ENCODE measurements at regions not wholly inside any gene's neighbourhood (a gene's known extent, or its start where the extent isn't known, plus 50 kb on each side); places are given as distances from the start of the nearest gene placed in this dataset.
"Not testable (repeated sequence)": the region's sequence is repeated elsewhere in the genome, so short reads cannot be mapped to it uniquely, and the experiment has no call there.

DNA sequence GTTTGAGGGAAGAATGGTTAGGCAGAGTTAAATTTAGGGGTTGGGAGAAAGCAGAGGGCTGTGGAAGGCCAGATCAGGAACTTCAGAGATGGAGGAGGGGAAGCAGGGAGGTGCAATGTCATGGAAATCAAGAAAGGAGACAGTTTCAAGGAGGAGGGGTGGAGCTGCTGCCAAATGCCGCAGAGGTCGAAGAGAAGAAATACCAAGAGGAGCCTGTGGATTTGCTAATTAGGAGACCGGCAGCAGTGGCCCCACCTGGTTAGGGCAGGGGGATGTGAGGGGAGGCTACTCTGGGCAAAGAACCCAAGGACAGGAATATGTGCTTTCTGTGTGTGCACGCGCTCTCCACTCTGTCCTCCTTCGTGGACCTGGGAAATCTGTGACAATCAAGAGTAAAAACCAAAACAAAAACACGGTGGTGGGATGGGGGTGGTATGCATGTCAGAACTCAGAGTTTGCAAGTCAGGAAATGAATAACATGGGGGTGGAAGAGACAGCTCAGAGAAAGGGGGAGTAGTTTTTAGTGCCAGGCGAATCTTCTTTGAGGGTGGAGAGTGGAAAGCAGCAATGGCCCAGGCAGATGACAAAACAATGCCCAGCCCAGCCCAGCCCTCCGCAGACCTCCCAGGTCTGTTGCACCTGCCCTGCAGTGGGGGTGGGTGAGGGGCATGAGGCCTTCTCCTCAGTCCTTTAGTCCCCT is 102.9 kb upstream of the PAX2 start:
- no peak for DNase-seq

DNA sequence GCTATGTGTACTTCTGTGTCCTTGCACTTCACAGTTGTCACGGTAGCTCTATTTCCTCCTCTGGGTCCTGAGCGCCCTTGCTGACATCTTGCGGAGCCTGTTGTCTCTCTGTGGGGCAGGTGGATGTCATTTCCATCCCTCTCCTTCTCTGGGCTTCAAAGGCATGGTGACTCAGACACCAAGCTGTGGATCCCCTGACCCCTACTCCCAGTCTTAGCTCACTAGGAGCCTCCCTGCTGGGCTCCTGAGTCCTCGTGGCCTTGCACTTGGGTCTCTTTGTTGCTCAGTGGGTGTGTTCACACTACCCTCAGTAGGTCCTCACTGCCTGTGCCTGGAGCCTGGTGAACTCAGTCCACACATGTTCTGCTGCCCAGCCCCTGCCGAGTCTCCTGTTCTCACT is 100.3 kb upstream of the PAX2 start:
- DNase-seq, result no peak

DNA sequence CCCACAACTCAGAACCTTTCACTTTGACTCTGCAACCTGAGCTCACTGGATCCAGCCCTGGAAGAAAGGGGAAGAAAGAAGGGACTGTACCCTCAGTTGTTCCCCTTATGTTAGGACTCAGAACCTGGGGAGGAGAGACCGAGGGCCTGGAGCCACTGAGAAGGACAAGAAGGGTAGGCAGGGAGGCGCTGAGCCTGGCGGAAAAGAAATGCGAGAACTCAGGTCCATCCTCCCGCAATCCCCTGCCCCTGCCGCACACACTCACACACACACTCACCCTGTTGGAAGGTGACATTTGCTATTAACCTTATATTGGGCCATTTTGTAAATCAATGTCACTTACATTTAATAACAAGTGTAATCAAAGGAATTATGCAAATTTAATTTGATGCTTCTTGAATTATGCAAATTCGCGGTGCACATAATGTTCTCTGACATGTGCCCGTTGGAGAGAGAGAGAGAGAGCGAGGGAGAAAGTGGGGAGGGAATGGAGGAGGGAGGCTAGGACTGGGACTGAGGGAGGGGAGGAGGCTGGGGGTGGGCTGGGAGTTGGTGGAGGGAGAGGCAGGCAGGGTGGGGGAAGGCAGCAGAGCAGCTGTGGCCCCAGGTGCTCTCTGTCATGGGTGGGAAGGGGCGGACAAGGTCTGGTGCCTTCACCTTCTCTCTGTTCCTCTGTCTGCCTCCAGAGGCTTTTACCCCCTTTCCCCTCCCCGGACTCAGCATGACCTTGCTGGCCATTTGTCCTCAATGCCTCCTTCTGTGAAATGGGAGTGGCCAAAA is 99.6 kb upstream of the PAX2 start:
- no peak for DNase-seq

DNA sequence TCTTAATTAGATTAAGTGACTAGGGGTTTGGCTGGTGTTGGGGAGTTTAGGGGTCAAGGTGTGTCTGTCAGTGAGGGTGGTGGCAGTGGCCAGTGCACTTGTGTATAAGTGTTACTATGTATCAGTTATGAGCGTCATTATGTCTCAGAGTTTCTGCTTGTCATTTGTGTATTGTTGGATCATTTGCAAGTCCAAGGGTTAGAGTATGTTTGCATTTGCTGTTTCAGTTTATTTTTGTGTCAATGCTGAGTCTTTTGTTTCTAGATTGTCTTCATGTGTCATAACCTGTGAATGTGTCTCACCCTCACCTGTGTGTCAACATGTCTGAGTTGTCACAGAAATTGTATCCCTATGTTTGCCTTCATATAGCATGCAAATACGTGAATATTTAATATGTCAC is 97.5 kb upstream of the PAX2 start:
- DNase-seq, result no peak

DNA sequence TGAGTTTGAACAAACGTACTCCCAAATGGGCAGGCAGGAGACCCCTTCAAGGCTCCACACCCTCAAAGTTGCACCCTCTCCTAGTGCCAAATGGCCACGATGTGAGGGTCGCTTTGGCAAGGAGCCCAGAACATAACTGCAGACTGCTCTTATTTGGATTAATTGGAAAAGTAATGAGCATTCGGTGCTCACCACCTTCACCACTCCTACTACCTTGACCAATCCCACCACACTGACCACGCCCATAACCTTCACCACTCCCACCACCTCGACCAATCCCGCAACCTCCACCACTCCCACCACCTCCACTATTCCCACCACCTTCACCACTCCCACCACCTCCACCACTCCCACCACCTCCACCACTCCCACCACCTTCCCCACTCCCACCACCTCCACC is 94.7 kb upstream of the PAX2 start:
- DNase-seq, result no peak

DNA sequence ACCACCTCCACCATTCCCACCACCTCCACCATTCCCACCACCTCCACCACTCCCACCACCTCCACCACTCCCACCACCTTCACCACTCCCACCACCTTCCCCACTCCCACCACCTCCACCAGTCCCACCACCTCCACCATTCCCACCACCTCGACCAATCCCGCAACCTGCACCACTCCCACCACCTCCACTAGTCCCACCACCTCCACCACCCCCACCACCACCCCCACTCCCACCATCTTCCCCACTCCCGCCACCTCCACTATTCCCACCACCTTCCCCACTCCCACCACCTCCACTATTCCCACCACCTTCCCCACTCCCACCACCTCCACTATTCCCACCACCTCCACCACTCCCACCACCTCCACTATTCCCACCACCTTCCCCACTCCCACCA is 94.3 kb upstream of the PAX2 start:
- DNase-seq, result not testable (repeated sequence)

DNA sequence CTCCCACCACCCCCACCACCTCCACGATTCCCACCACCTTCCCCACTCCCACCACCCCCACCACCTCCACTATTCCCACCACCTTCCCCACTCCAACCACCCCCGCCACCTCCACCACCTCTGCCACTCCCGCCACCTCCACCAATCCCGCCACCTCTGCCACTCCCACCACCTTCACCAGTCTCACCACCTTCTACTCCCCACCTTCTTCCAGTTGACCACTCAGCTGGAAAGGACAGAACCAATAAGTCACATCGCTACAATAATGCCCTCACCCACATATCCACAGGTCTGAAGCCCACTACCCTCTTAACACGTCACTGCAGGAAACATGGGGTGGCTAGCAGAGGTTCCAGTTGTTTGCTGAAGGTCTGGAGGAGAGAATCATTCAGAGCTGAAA is 93.5 kb upstream of the PAX2 start:
- DNase-seq, result no peak

DNA sequence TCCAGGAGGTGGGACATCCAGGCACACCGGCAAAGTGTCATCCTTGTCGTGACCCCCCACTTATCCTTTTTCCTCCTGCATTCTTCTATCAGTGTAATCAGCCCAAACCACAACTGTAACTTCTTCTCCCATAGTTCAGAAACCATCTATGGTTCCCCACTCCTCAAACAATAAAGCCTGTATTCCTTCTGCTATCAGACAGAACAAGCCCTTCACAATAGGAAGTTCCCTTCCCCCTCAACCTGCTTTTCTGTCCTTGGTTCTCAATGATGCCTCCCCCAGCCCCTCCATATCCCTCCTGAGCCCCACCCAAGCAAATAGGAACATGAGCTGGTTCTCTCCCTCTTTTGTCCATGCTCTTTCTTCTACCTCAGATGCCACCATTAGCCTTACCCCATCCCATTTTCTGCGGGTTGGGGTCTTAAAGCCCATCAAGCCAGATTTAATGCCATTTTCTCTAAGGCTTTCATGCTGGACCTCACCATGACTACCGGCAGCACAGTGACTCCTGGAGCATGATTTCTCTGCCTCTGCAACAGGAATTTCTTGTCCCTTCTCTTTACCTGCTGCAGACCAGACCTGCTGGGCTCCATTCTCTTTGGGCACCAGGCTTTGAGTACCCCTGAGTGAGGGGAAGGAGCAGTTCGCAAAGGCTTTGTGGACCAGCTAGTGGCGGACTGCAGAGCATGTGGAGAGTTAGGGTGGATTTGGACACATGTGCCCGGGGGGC is 92.8 kb upstream of the PAX2 start:
- DNase-seq, result no peak

DNA sequence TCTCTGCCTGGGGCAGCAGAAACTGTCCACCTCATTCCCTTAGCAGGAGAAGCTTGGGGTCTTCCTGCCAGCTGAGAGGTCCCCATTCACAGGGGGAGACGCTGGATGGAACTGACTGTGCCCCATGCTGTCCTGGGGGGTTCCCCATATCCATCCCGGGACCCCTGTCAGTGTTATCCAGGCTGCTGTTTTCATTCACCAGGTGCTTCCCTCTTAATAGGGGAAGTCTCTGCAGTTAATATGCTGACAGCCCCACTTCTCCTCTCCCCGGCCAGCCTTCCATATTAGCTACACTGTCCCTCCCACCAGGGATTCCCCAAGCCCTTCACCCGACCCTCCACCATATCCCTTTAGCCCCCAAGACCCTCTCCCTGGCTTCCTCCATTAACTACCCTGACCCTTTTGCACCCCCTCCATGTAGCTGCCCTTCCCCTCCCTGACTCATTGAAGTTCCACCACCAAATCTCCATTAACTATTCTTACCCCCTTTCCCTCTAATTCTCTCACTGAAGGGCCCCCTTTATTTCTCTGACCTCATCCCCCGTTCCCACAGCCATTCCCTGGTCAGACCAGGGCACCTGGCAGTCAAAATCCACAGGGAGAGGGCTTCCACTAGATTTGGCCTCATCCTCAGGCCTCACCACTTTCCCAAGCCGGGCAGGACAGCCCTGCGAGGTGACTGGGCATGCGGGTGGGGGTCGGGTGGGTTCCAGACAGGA is 92.0 kb upstream of the PAX2 start:
- no peak for DNase-seq

DNA sequence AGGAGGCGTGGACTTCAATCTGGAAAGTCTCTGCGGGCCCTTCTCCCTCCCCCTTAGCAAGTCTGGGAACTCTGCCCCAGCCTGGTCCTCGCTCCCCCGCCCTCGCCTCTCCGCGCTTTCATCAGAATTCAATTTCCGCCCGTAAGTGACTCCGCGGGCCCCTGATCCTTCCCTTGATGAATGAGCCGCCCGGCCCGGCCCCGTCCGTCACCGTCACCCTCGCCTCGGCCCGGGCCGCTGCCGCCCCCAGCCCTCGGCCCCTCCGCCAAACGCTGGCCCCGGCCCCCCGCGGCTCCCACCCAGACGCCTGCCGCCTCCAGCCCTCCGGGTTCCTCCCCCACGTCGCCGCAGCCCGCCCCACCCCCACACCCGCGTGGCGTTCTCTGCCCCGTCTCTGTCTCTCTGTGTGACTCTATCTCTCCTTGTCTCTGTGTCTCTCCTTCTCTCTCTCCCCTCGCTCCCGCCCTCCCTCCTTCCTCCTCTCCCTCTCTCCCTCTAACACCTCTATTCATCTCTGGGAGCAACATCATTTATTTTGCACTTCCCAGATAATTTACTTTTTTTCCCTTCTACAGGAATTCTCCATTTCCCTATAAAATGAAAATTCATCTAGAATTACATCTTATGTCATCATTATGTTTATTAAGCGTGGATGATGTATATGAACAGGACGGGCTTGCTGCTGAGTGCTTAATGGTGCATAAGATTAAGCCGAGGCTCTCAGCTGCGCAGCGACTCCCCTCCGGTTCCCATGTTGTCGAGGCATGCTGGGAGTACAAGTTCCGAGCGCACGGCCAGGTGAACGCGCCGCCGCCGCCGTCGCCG is 91.2 kb upstream of the PAX2 start:
- peak; percentile 53 for DNase-seq

DNA sequence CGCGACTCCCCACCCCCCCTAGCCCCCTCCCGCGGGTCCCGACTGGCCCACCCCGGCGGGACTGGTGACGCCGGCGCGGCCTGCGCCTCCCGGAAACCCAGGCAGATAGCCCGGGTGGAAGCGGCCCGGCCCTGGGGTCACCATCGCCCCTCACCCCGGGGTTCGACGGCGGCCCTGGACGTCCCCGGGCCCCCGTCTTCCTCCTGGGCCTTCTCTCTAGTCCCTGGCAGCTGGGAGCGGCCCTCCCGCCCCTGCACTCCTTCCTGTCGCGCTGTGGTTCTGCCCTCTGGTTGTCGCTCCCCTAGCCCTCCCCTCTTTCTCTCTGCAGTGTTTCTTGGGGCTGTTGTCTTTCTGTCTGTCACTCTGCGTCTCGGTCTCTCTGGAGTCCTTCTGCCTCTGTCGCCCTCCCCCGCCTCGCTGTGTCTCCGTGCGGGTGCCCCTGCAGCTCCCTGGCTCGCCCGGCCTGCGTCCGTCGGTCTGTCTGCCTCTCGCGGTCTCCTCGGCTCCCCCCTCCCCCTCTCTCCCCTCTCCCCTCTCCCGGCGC is 90.5 kb upstream of the PAX2 start:
- peak; percentile 38 for DNase-seq

DNA sequence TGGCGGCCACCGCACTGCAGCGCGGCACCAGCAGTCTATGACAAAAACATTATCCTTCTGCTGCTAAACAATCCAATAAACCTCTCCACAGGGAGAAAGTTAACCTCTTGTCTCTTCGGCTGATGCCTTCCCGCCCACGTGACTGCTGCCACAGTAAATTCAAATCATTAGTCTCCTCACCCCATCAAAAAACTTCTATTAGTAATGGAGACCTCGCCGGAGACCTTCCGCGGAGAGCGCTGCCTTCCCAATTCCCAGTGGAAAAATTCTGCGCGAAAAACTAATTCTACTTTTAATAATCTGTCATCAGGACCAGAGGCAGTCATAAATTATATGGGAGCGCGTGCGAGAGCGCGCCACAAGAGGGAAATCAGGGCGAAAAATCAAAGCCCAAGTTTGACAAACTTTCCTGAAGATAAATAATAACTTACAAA is 90.0 kb upstream of the PAX2 start:
- peak; percentile 38 for DNase-seq

DNA sequence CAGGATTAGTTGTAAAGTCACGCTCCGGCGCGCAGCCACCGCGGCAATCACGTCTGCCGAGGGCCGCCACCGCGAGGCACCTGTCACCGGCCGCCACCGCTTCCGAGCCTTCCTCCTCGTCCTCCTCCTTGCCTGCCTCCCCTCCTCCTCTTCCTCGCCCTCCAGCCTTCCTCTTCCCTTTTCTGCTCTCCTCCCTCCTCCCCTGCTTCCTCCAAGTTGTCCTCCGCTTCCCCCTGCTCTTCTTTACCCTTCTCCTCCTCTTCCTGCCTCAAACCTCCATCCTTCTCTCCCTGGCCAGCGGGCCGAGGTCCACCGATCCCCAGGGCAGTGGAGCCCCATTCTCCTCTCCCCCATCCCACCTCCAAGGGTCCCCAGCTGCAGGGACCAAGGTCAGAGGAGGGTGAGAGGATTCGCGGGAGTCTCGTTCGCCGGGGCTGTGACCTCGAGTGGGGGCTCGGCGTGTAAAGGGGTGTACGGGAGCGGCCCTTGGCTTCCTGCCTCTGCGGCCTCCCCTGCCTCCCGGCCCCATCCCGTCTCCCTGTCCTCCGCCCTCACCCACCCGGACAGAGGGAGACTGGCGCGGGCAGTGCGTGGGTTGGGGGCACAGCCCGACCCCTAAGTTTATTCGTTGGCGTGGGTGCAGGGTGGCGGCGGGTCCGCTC is 89.5 kb upstream of the PAX2 start:
- no peak for DNase-seq

DNA sequence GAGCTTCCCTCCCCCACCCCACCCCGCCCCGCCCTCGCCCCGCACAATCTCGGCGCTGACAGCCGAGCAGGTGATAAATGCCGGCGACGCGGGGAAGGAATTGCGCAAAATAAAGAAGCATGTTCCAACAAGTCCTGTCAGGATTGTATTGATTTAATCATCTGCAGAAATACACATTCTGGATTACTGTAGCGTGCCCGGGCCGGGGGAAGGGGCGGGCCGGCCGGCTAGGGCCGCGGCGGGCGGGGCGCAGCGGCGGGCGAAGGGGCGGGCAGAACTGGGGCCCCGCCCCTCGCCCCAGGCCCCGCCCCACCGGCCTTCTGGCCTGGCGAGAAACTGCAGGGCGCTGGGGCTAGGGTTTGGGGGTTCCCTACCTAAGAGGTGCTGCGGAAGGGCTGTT is 88.9 kb upstream of the PAX2 start:
- peak; percentile 18 for DNase-seq

DNA sequence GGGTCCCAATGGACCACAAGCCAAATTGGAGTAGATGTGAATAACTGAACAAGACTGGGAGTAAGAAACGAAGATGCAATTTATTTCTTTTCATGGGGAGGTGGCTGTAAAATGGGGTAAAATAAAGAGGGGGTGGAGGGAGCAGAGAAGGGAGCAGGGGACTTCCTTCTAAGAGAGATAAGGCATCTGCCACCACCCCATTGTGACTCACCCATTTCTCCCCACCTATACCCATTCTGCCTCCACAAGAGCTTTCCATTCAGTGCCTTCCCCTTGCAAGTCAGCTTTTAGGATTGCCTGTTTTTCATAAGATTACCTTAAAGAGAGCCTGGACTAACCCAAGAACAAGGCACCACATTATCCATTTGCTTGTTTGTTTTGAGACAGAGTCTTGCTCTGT is 87.1 kb upstream of the PAX2 start:
- DNase-seq, result no peak

DNA sequence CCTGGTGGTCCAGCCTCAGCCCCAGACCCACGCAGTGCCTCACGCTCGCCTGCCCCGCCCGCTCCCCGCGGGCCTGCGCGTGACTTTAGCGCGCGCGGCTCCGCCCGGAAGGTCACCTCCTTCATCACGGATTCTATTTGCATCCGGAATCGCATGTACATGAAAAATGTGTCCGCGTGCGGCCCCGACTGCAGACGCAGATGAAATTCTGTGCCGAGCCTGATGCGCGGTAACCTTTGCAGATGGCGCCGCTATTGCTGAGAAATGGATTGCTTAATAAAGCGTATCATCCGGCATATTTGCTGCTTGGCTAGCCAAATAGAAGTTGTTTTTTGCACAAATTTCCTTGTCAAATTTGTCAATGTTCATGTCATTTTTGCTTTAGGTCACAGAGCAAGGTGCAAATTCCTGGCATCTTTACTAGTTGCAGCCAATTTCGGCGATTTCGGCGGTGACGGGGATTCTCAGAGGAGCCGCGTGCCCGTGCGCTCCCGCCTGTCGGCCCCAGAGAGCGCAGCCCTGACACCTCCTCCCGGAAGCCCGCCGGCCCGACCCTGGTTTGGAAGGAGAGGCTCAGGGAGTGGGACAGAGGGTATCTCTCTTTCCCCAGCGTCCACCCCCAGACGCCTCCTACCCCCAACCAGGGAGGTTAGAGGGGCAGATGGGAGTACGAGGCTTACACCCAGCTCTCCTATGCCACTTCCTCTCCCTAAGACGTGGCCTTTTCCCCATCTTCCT is 85.9 kb upstream of the PAX2 start:
- no peak for DNase-seq

DNA sequence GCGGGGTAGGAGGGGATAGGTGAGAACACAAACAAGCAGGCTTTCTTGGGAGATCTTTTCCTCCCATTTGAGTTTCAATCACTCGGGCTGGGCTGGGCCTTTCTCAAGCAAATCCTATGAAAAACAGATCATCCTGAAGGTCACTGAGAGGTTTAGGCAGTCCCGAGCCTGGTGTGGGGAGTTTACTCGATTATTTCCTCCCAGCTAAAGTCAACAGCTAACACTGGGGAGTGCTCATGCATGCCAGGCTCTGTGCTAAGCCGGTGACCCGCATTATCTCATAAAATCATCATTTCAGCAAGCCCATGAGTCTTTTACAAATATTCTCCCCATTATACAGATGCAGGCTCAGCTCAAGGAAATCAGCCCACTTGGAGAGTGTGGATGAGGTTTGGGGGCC is 85.0 kb upstream of the PAX2 start:
- no peak for DNase-seq

DNA sequence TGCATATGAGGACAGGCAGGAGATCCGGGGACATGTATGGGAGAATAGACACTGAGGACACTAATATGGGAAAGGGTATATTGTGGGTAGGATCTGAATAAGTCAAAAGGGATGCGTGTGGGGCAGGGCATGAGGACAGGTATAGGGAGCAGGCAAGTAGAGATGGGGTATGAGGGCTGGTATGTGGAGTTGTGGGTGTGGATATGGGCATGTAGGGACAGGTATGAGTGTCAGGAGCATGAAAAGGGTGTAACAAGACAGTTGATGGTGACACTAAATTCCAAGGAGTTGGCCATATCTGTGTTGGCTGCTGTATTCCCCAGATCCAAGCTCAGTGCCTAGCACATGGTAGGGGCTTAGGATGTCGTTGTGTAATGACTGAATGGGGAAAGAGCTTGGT is 84.4 kb upstream of the PAX2 start:
- DNase-seq, result no peak

DNA sequence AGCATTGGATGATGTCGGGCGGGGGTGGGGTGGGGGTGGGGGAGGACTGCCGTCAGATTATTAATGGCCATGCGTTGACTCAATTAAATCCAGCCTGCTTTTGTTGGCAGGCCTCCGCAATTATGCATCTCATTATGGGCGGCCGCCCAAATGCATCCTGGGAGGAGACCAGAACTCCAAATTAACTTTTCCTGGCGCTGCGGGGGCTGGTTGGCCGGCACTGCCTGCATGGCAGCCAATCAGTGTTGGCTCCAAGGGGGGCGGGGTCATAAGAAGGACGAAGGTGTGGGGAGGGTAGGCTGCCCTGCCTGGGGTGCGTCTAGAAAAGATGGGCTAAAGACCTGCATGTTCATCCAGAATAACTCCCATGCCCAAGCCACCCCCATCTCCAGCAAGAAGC is 83.9 kb upstream of the PAX2 start:
- DNase-seq, result no peak

DNA sequence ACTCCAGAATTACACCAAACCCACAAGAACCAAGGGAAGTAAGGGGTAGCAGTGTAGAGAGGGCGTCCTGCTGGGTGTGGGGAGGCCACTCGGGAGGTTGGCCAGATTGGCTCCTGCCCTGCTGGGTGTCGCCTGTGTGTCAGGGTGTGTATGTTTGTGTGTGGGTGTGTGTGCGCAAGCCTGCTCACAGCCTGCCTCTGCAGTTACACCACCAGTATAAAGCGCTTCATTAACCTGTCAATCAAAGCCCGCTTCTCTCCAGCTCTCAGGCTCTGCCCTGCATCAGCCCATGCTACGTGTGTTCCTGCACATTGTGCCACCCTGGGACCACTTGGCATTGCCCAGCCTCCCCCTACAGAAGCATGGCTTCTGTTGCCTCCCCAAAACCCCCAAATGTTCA is 83.3 kb upstream of the PAX2 start:
- DNase-seq, result no peak

Data from NCI-H1694 treated with DMSO at 0.1 percent for 48 hours (cell line).